AG04450 (cell line): ENCODE measurements at regions not wholly inside any gene's neighbourhood (a gene's known extent, or its start where the extent isn't known, plus 50 kb on each side); places are given as distances from the start of the nearest gene placed in this dataset.

Source experiments
- CTCF ChIA-PET: fragments of 300-600, 350-600 bp; formaldehyde crosslinking; extraction: SDS; loops from one replicate; lab custom pipeline; 2022; ENCODE audit warnings: antibody characterized with exemption, inconsistent platforms; lab: Charles Lee
- POLR2A ChIA-PET: fragments of 350-600 bp; formaldehyde crosslinking; extraction: SDS; loops from one replicate; lab custom pipeline; 2021; ENCODE audit warnings: antibody characterized with exemption, inconsistent platforms; lab: Yijun Ruan, JAX
- DNase-seq: peaks from one replicate; pipeline ENCODE4 v3.0.0-alpha.2; 2011; ENCODE audit warnings: low read depth, low spot score
- H3K27ac ChIP-seq: one replicate; pipeline ENCODE4 v1.5.1; 2012; ENCODE audit warnings: low read depth, low read length, control low read depth
- H3K27me3 ChIP-seq: one replicate; pipeline ENCODE4 v1.6.0; 2012; ENCODE audit warnings: low read length; ENCODE audit not compliant: control insufficient read depth, insufficient read depth
- H3K4me3 ChIP-seq: 2 replicates; pipeline ENCODE4 v1.5.1; 2011; ENCODE audit warnings: mild to moderate bottlenecking, low read depth, low read length, control low read depth
- H3K9me3 ChIP-seq: 2 replicates; pipeline ENCODE4 v1.5.1; 2012; ENCODE audit warnings: low read length; ENCODE audit not compliant: control insufficient read depth, insufficient read depth
- TF ChIP-seq, protein P1 (sequence below): IDR thresholded peaks from 2 replicates; pipeline ENCODE4 v1.5.1; 2011; ENCODE audit warnings: low read depth, low read length, control low read depth, inconsistent platforms

DNA sequence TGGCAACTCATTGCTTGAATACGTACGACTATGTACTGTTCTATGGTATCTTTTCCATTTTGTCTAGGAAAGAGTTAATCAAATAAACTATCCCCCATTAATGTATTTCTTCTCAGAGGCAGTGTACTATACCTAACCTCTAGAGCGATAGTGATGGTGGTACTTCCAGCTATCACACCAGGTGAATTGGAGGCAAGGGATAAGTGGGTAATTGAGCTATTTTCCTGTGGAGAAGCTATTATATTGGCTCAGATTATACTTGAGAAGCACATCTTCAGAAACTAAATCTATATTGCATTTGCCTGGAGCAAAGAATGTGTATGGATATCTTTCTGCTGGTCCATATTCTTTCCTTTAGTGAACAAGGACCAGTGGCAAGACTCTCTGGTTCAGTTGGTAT, 430.7 kb upstream of the KHDRBS2 start:
- CTCF ChIA-PET = no interaction called here
- POLR2A ChIA-PET = no interaction called here
- TF ChIP-seq, protein P1, sequence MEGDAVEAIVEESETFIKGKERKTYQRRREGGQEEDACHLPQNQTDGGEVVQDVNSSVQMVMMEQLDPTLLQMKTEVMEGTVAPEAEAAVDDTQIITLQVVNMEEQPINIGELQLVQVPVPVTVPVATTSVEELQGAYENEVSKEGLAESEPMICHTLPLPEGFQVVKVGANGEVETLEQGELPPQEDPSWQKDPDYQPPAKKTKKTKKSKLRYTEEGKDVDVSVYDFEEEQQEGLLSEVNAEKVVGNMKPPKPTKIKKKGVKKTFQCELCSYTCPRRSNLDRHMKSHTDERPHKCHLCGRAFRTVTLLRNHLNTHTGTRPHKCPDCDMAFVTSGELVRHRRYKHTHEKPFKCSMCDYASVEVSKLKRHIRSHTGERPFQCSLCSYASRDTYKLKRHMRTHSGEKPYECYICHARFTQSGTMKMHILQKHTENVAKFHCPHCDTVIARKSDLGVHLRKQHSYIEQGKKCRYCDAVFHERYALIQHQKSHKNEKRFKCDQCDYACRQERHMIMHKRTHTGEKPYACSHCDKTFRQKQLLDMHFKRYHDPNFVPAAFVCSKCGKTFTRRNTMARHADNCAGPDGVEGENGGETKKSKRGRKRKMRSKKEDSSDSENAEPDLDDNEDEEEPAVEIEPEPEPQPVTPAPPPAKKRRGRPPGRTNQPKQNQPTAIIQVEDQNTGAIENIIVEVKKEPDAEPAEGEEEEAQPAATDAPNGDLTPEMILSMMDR = no peak

DNA sequence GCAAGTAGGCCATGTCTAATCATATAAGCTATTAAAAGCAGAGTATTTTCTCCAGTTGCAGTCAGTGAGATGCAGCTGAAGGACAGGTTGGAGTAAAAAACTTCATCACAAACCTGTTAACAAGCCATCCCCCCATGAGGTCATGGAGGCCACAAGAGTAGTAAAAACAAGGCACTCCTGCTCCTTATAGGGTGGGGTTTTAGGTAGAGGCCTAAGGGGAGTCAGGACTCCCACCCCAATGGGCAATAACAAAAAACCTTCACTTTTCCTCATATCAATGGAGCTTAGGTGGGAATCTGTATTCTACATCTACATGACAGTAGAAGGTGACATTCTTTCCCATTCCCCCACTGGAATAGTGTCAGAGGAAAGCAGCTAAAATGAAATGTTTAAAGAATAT, 428.1 kb upstream of the KHDRBS2 start:
- no peaks in the 10 kb centered on the region for H3K27me3 ChIP-seq
- TF ChIP-seq, protein P1 = no peak
- no peak overlapping the region for H3K27ac ChIP-seq
- CTCF ChIA-PET = no interaction called here
- no peak for DNase-seq
- POLR2A ChIA-PET = no interaction called here
- no peak overlapping the region for H3K4me3 ChIP-seq
- H3K9me3 ChIP-seq = peaks cover 16% of the 10 kb centered on the region

More for the DNA sequence above, 430.7 kb upstream of the KHDRBS2 start:
- no peaks in the 10 kb centered on the region for H3K27me3 ChIP-seq
- H3K27ac ChIP-seq = no peak overlapping the region
- DNase-seq = no peak
- H3K4me3 ChIP-seq = no peak overlapping the region
- peaks cover 3% of the 10 kb centered on the region; the same call in 1 of the 2 replicates for H3K9me3 ChIP-seq

DNA sequence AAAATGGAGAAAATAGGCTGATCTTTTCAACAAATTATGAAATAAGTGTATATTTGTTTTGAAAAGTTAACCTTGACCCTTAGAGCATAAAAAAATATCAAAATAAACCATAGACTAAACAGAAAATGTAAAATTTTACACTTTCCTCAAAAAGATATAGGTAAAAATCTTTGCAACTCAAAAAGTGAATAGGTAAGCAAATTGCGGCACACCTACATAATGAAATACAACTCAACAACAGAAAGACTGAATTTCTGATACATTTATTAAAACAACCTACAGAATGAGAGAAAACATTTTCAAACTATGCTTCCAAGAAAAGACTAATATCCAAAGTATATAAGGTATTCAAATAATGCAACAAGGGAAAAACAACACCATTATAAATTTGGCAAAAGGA, 425.7 kb upstream of the KHDRBS2 start:
- CTCF ChIA-PET = no interaction called here
- TF ChIP-seq, protein P1 = no peak
- POLR2A ChIA-PET = no interaction called here
- DNase-seq = no peak
- Histone ChIP-seq H3K4me3 (no peak overlapping the region), H3K27ac (no peak overlapping the region), H3K27me3 (no peaks in the 10 kb centered on the region), H3K9me3 (peaks cover 30% of the 10 kb centered on the region)

DNA sequence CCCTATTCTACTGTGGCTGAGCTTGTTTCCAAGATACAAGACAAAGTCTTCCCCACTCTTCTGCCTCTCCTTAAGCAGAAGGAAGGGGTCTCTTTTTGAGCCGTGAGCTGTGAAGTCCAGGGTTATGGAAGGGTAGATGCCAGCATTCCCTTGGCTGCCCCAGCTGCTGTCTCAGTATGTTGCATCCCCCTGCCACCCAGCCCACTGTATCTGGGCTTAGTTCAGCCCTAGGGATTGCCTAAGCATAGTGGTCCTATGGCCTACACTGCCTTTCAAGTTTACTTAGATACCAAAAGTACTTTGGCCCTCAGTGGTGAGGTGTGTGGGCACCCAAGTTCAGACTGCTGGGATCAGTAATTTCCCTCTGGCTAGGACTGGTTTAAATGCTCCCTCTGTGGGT, 421.9 kb upstream of the KHDRBS2 start:
- POLR2A ChIA-PET = no interaction called here
- no peak overlapping the region for H3K4me3 ChIP-seq
- H3K9me3 ChIP-seq = peaks cover 31% of the 10 kb centered on the region
- TF ChIP-seq, protein P1 = no peak
- DNase-seq = no peak
- CTCF ChIA-PET = no interaction called here
- H3K27me3 ChIP-seq = no peaks in the 10 kb centered on the region
- no peak overlapping the region for H3K27ac ChIP-seq

DNA sequence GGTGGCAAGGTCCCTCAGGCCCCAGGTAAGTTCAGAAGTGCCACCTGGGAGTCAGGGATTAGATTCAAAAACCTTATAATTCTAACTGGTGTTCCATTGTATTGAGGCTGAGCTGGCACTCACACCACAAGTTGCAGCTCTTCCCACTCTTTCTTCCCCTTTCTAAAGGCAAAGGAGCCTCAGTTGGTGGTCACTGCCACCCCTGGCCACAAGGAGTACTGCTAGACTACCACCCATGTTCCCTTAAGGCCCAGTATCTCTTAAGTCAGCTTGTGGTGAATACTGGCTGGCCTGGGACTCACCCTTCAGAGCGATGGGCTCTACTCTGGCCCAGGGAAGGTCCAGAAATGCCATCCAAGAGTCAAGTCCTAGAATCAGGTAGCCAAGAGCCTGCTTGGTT, 421.1 kb upstream of the KHDRBS2 start:
- no peaks in the 10 kb centered on the region for H3K27me3 ChIP-seq
- DNase-seq = no peak
- peaks cover 31% of the 10 kb centered on the region for H3K9me3 ChIP-seq
- no peak overlapping the region for H3K4me3 ChIP-seq
- CTCF ChIA-PET = no interaction called here
- TF ChIP-seq, protein P1 = no peak
- POLR2A ChIA-PET = no interaction called here
- H3K27ac ChIP-seq = no peak overlapping the region
